H1 (cell line): ENCODE measurements at regions not wholly inside any gene's neighbourhood (a gene's known extent, or its start where the extent isn't known, plus 50 kb on each side); places are given as distances from the start of the nearest gene placed in this dataset.

Experiments
- ASH2L ChIP-seq: fragments of 200-600, 300-600 bp; sonication (generic); IDR thresholded peaks from one replicate; pipeline ENCODE4 v1.7.1; 2017; ENCODE audit warnings: low read length
- ATF2 ChIP-seq: IDR thresholded peaks from 2 replicates; pipeline ENCODE4 v1.6.1; 2012; ENCODE audit warnings: low read length, inconsistent platforms
- BRCA1 ChIP-seq: IDR thresholded peaks from 2 replicates; pipeline ENCODE4 v1.6.1; 2012; ENCODE audit warnings: low read depth, low read length, improper control_type of control experiment
- CHD7 ChIP-seq: fragments of 300-600 bp; sonication (generic); IDR thresholded peaks from 2 replicates; pipeline ENCODE4 v1.7.1; 2012; ENCODE audit warnings: low read length, moderate library complexity, mild to moderate bottlenecking, inconsistent platforms; ENCODE audit not compliant: insufficient replicate concordance
- CREB1 ChIP-seq: IDR thresholded peaks from 2 replicates; pipeline ENCODE4 v1.6.1; 2012; ENCODE audit warnings: inconsistent platforms
- KDM5A ChIP-seq: fragments of 200-600 bp; IDR thresholded peaks from 2 replicates; pipeline ENCODE4 v1.7.1; 2012; ENCODE audit warnings: mild to moderate bottlenecking, low read length, inconsistent platforms, mixed read lengths
- NRF1 ChIP-seq: IDR thresholded peaks from 2 replicates; pipeline ENCODE4 v1.6.1; 2011; ENCODE audit warnings: mild to moderate bottlenecking, low read depth, low read length, improper control_type of control experiment
- SP4 ChIP-seq: IDR thresholded peaks from 2 replicates; pipeline ENCODE4 v1.6.1; 2012; ENCODE audit warnings: low read length, inconsistent platforms
- ZNF274 ChIP-seq: IDR thresholded peaks from 2 replicates; pipeline ENCODE4 v1.7.0; 2012; ENCODE audit warnings: low read length, borderline replicate concordance; ENCODE audit errors: extremely low read depth

- TF ChIP-seq CHD7: no peak
- TF ChIP-seq ASH2L: no peak
- no peak for TF ChIP-seq CREB1
- no peak for TF ChIP-seq BRCA1
- TF ChIP-seq NRF1: no peak
- TF ChIP-seq KDM5A: no peak
- no peak for TF ChIP-seq ATF2
- TF ChIP-seq ZNF274: no peak
- no peak for TF ChIP-seq SP4
These were observed 648.6 kb upstream of the AGA start (continued) for GRCh38 chr4:178090640-178091411.
